ENCODE measurements at regions not wholly inside any gene's neighbourhood (a gene's known extent, or its start where the extent isn't known, plus 50 kb on each side); places are given as distances from the start of the nearest gene placed in this dataset.

GRCh38 chr3:74538669-74539068 lies 75.8 kb downstream of the CNTN3 start:
- TF ChIP-seq CTCF (conservative IDR thresholded peaks at IDR 0.05) (no peak), EZH2 (IDR thresholded peaks at IDR 0.05; ENCODE audit: low read depth) (no peak)

Measured in PC-9 (cell line).